NCI-H460 (cell line): ENCODE measurements at regions not wholly inside any gene's neighbourhood (a gene's known extent, or its start where the extent isn't known, plus 50 kb on each side); places are given as distances from the start of the nearest gene placed in this dataset.

Experiments used
- DNase-seq: peaks from one replicate; pipeline ENCODE4 v3.0.0-alpha.2; 2016; ENCODE audit warnings: low read depth; ENCODE audit errors: extremely low read depth

- no peak for DNase-seq
Observed at GRCh38 chr21:40901691-40902090, 54.7 kb upstream of the DSCAM start.

DNA sequence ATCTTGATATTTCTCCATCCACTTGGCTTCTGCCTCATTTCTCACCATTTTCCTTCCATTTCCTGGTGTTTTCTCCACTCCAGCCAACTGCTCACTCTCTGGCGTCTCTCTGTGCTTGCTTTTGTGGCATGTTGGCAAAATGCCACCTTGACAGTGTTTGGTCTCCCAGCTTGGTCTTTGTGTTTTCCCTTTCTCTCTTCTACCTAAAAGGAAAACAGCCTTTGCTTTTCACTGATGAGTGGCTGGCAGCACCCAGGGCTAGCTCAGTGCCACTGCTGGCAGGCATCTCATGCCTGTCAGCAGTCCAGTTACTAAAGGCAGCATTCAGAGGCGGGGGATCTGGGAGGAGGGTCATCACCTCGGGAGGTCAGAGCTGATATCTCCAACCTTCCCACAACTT lies 55.3 kb upstream of the DSCAM start:
- no peak for DNase-seq

DNA sequence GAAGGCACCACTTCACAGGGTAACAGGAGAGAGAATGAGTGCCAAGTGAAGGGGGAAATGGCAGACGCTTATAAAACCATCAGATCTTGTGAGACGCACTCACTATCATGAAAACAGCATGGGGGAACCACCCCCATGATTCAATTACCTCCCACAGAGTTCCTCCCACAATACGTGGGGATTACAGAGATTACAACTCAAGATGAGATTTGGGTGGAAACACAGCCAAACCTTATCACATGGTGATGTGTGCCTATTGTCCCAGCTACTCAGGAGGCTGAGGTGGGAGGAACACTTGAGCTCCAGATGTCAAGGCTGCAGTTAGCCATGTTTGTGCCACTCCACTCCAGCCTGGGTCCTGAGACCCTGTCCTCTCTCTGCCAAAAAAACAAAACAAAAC lies 56.0 kb upstream of the DSCAM start:
- no peak for DNase-seq

- no peak for DNase-seq
Observed at GRCh38 chr21:40905251-40905650, 58.3 kb upstream of the DSCAM start.

DNA sequence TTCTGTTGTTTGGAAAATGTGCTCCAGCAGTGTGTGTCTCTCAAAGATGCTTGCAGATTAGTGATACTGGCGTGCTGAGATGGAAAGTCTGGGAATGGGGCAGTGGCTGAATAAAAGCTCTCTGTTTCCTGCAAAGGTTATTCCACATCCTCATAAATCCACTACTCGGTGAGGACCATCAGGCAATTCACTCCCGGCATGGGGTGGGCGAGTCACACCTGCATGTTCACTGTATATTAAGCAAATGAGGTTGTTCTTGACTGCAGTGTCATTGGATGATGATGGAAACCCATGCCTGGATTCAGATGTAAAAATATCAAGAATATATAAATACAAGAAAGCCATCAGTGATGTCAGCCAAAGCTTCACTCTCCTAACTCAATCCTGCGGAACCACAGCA lies 65.4 kb upstream of the DSCAM start:
- no peak for DNase-seq

DNA sequence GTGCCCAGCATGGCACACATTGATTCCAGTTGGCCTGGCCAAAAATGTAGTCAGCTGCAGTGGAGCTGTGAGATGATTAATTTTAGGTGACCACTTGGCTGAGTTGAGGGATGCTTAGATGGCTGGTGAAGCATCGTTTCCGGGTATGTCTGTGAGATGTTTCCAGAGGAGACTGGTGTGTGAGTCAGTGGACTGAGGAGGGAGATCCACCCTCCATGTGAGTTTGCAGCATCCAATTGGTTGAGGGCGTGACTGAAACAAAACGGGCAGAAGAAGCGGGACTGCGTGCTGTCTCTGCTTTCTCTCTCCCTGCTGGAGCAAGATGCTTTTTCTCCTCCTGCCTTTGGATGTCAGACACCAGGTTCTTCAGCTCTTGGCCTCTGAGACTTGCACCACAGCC lies 68.2 kb upstream of the DSCAM start:
- DNase-seq: no peak

- no peak for DNase-seq
Observed at GRCh38 chr21:40923407-40923806, 76.4 kb upstream of the DSCAM start.

GRCh38 chr21:40923901-40924300 lies 76.9 kb upstream of the DSCAM start:
- no peak for DNase-seq

DNA sequence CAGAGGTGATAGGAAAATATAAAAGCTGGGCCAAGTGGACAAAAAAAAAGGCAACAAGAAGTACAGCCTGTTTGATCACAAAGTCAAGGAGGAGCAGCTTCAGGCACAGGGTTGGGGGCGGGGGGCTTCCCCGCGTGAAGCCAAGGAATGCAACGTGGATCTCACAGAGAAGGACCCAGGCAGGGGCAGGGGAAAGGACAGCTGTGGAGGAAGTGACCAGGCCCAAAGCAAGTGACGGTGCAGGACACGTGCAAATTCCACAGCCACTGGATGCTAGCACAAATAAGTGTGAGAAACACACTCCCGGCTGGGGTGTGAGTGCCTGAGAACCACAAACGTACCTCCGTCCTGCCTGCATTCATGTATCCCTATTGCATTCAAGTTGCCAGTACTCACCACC lies 77.7 kb upstream of the DSCAM start:
- no peak for DNase-seq

GRCh38 chr21:40926238-40926637 lies 79.3 kb upstream of the DSCAM start:
- no peak for DNase-seq

DNA sequence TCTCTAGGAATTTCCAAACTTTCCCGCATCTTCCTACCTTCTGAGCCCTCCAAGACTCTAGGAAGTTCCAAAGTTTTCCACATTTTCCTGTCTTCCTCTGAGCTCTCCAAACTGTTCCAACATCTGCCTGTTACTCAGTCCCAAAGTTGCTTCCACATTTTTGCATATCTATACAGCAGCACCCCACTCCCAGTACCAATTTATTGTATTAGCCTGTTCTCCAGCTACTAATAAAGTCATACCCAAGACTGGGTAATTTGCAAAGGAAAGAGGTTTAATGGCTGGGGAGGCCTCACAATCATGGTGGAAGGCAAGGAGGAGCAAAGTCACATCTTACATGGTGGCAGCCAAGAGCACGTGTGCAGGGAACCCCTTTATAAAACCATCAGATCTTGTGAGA lies 82.9 kb upstream of the DSCAM start:
- no peak for DNase-seq

DNA sequence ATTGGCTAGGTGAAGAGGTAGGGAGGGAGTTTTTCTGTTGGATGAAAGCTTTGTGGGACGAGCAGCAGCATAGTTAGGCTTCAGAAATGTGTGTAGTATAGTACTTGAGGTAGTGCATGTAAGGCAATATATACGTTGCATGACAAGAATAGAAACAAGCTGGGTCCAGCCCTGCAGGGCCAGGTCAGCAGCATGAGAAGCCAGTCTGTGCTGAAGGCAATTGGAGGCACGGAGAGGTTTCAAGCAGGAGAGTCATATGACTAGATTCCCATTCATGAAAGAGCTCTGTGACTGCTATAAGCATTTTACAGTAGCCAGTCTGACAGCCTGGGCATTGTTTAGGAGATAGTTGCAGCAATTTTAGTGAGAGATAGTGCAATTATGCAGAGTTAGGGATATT lies 84.2 kb upstream of the DSCAM start:
- no peak for DNase-seq

- DNase-seq: no peak
Observed at GRCh38 chr21:40936178-40936577, 89.2 kb upstream of the DSCAM start.

DNA sequence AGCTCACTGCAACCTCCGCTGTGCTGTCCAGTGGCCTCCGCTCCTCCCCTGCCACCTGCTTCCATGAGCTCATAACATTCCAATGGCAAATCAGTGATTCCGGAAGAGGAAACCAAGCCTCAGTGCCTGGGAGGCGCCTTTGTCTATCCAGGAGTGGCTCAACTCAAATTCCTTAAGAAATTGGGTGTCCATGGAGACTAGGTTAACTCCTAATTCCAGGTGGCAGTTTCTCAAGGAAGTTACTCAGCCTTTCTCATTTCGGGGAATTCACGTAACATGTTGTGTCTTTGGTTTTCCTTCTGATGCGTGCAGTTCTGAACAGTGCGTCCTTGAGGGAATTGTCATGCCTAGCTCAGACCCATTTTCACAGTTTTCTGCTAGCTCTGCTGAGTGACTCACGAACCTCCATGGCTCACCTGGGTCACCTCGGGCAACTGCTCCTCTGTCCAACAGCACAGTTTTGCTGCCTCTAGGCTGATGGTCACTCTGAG lies 89.9 kb upstream of the DSCAM start:
- DNase-seq: no peak

DNA sequence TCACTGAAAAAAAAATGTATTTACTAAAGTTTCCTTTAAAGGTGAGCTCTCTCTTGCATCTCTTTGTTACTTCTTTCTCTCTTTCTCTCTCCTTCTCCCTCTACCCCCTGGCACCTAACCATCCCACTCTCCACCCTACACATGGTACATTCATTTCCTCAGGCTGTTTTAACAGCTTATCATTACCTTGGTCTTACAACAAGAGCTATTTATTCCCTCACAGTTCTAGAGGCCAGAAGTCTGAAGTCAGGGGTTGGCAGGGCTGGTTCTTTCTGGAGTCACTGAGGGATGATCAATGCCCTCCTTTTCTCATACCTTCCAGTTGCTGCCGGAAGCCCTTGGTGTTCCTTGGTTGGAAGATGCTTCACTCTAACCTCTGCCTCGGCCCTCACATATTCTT lies 91.1 kb upstream of the DSCAM start:
- no peak for DNase-seq

DNA sequence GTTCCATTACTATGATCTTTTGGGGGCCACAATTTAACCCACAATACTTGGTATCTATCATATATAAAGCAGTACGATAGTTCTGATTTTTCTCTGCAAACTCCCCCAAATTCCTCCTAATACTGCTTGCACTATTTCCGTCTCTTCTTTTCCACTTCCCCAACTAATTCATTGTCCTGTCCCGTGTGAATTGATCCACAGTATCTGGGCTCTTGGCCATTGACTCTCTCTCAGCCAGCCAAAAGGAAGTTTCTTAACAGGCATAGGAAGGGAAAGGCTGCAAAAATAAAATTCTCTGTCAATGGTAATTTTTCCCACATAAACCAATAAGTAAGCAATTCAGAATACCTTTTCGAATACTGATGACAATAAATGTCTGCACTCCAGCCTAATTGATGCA lies 91.7 kb upstream of the DSCAM start:
- DNase-seq: no peak

GRCh38 chr21:40947713-40948112 lies 100.8 kb upstream of the DSCAM start:
- DNase-seq: no peak

GRCh38 chr21:40950970-40951369 lies 104.0 kb upstream of the DSCAM start:
- no peak for DNase-seq

GRCh38 chr21:40952551-40953323 lies 105.8 kb upstream of the DSCAM start:
- no peak for DNase-seq

- no peak for DNase-seq
Observed at GRCh38 chr21:40964691-40965090, 117.7 kb upstream of the DSCAM start.

- no peak for DNase-seq
Observed at GRCh38 chr21:40967771-40968170, 120.8 kb upstream of the DSCAM start.

- DNase-seq: no peak
Observed at GRCh38 chr21:40972151-40972550, 125.2 kb upstream of the DSCAM start.
